Suppressor macrophage (primary cell): ENCODE measurements at regions not wholly inside any gene's neighbourhood (a gene's known extent, or its start where the extent isn't known, plus 50 kb on each side); places are given as distances from the start of the nearest gene placed in this dataset.
A peak's percentile ranks its signal among the peaks of the same experiment; 100 is the strongest.

Experiments used
- DNase-seq, 4 experiments: peaks; one replicate each; pipeline ENCODE4 v3.0.0-alpha.2; 2020 to 2022

GRCh38 chr14:89022274-89022673 is 197.8 kb downstream of the TTC8 start:
- no peak for DNase-seq

- DNase-seq = peak in 1 of 4 experiments; percentile 10
Measured at GRCh38 chr14:89024691-89025090, 200.2 kb downstream of the TTC8 start.

- DNase-seq = peak; percentile 46 to 70 (median 65)
Measured at GRCh38 chr14:89025561-89026236, 201.2 kb downstream of the TTC8 start.

GRCh38 chr14:89027097-89027740 is 202.8 kb downstream of the TTC8 start:
- DNase-seq = peak; percentile 67 to 88 (median 80)

GRCh38 chr14:89028462-89029134 is 204.1 kb downstream of the TTC8 start:
- no peak for DNase-seq

GRCh38 chr14:89029961-89030694 is 205.7 kb downstream of the TTC8 start:
- no peak for DNase-seq

- DNase-seq = no peak
Measured at GRCh38 chr14:89030921-89031320, 206.5 kb downstream of the TTC8 start.

- no peak for DNase-seq
Measured at GRCh38 chr14:89032086-89032649, 207.7 kb downstream of the TTC8 start.

- no peak for DNase-seq
Measured at GRCh38 chr14:89033756-89034155, 209.3 kb downstream of the TTC8 start.

GRCh38 chr14:89036371-89036770 is 211.9 kb downstream of the TTC8 start:
- no peak for DNase-seq

- DNase-seq = no peak
Measured at GRCh38 chr14:89037065-89037464, 212.6 kb downstream of the TTC8 start.

- DNase-seq = no peak
Measured at GRCh38 chr14:89040080-89040459, 215.6 kb downstream of the TTC8 start.

GRCh38 chr14:89040460-89041256 is 216.2 kb downstream of the TTC8 start:
- DNase-seq = peak; percentile 81 to 92 (median 88)

- no peak for DNase-seq
Measured at GRCh38 chr14:89041257-89041582, 216.8 kb downstream of the TTC8 start.

GRCh38 chr14:89042021-89042420 is 217.6 kb downstream of the TTC8 start:
- DNase-seq = no peak

GRCh38 chr14:89053303-89053702 is 228.9 kb downstream of the TTC8 start:
- DNase-seq = no peak

- no peak for DNase-seq
Measured at GRCh38 chr14:89056394-89056793, 231.9 kb downstream of the TTC8 start.

- peak; percentile 25 to 72 (median 48) for DNase-seq
Measured at GRCh38 chr14:89058697-89059096, 234.2 kb downstream of the TTC8 start.

GRCh38 chr14:89060191-89060590 is 235.7 kb downstream of the TTC8 start:
- no peak for DNase-seq

GRCh38 chr14:89061696-89062095 is 237.2 kb downstream of the TTC8 start:
- DNase-seq = no peak

- DNase-seq = no peak
Measured at GRCh38 chr14:89065879-89066278, 241.4 kb downstream of the TTC8 start.
